PC-3 (cell line): ENCODE measurements at regions not wholly inside any gene's neighbourhood (a gene's known extent, or its start where the extent isn't known, plus 50 kb on each side); places are given as distances from the start of the nearest gene placed in this dataset.
A peak's percentile ranks its signal among the peaks of the same experiment; 100 is the strongest.

Experiments
- ATAC-seq: fragments of 200-7000 bp; cut with Tn5 transposase; 2 replicates; pipeline ENCODE4 v1.9.1; 2020; ENCODE audit warnings: mild to moderate bottlenecking, moderate library complexity
- BruUV-seq: library from RNA; stranded (reverse); fragments of 400-500 nt; replicated peaks from 2 replicates; lab custom pipeline; 2021; lab: Mats Ljungman, UMichigan
- CTCF ChIA-PET: fragments of 300-600 bp; sonication (Branson Sonifier 250); formaldehyde crosslinking; loops from one replicate; lab custom pipeline; 2022; ENCODE audit warnings: antibody characterized with exemption; lab: Charles Lee
- POLR2A ChIA-PET: fragments of 300-600 bp; sonication (Branson Sonifier 250); formaldehyde crosslinking; loops from one replicate; lab custom pipeline; 2022; ENCODE audit warnings: antibody characterized with exemption; ENCODE audit not compliant: unreplicated experiment; lab: Charles Lee
- DNase-seq: peaks from one replicate; pipeline ENCODE4 v3.0.0-alpha.2; 2015
- H2AFZ ChIP-seq: fragments of 300-600 bp; sonication (generic); 2 replicates; pipeline ENCODE4 v1.6.0; 2016; ENCODE audit warnings: antibody characterized with exemption, low read length
- H3F3A ChIP-seq: fragments of 300-600 bp; sonication (generic); one replicate; pipeline ENCODE4 v1.6.0; 2017; ENCODE audit warnings: antibody characterized with exemption, low read length, control low read depth, mild to moderate bottlenecking; ENCODE audit not compliant: unreplicated experiment
- H3K27ac ChIP-seq: fragments of 300-600 bp; sonication (generic); 2 replicates; pipeline ENCODE4 v1.5.1; 2016; ENCODE audit warnings: mild to moderate bottlenecking, low read length
- H3K27me3 ChIP-seq: fragments of 300-600 bp; sonication (generic); 2 replicates; pipeline ENCODE4 v1.6.1; 2016; ENCODE audit warnings: low read length, mixed read lengths
- H3K36me3 ChIP-seq: fragments of 300-600 bp; sonication (generic); 2 replicates; pipeline ENCODE4 v1.6.1; 2016; ENCODE audit warnings: low read depth, mixed run types, low read length, mixed read lengths
- H3K4me1 ChIP-seq: fragments of 300-600 bp; sonication (generic); 2 replicates; pipeline ENCODE4 v1.5.1; 2016; ENCODE audit warnings: low read length; ENCODE audit not compliant: insufficient read depth
- H3K4me2 ChIP-seq: fragments of 300-600 bp; sonication (generic); 2 replicates; pipeline ENCODE4 v1.6.0; 2016; ENCODE audit warnings: low read length
- H3K4me3 ChIP-seq: fragments of 300-600 bp; sonication (generic); 2 replicates; pipeline ENCODE4 v1.5.1; 2016; ENCODE audit warnings: mild to moderate bottlenecking, low read length, mixed read lengths
- H3K79me2 ChIP-seq: fragments of 300-600 bp; sonication (generic); 2 replicates; pipeline ENCODE4 v1.6.1; 2017; ENCODE audit warnings: low read length, mixed read lengths
- H3K9ac ChIP-seq: fragments of 300-600 bp; sonication (generic); 2 replicates; pipeline ENCODE4 v1.6.0; 2016; ENCODE audit warnings: mild to moderate bottlenecking, low read length
- H3K9me2 ChIP-seq: fragments of 300-600 bp; sonication (generic); replicated peaks from 2 replicates; pipeline ENCODE4 v1.6.1; 2016; ENCODE audit warnings: mixed run types, low read length, mixed read lengths
- H3K9me3 ChIP-seq: fragments of 300-600 bp; sonication (generic); 2 replicates; pipeline ENCODE4 v1.6.1; 2016; ENCODE audit warnings: low read length, mixed read lengths
- H4K20me1 ChIP-seq: fragments of 300-600 bp; sonication (generic); 2 replicates; pipeline ENCODE4 v1.6.1; 2016; ENCODE audit warnings: low read length, mixed read lengths
- CTCF ChIP-seq: fragments of 300-600 bp; sonication (generic); conservative IDR thresholded peaks from 2 replicates; pipeline ENCODE4 v1.5.1; 2017; ENCODE audit warnings: antibody characterized with exemption, low read depth, mild to moderate bottlenecking, low read length
- EZH2 ChIP-seq: fragments of 300-600 bp; sonication (generic); IDR thresholded peaks from one replicate; pipeline ENCODE4 v1.6.1; 2017; ENCODE audit warnings: antibody characterized with exemption, mild to moderate bottlenecking, low read length; ENCODE audit not compliant: unreplicated experiment
- EZH2phosphoT487 ChIP-seq: fragments of 300-600 bp; sonication (generic); IDR thresholded peaks from 2 replicates; pipeline ENCODE4 v1.6.1; 2018; ENCODE audit warnings: mild to moderate bottlenecking, antibody characterized with exemption, low read length, borderline replicate concordance
- intact Hi-C: fragments of 100-400 bp; cut with micrococcal nuclease; formaldehyde crosslinking; loops from 2 replicates; pipeline ENCODE4 v1.9.0; 2023

- Histone ChIP-seq H3K9me2 (no peaks in the 10 kb centered on the region), H4K20me1 (no peaks in the 10 kb centered on the region), H3K4me2 (no peak overlapping the region), H2AFZ (no peak overlapping the region), H3K27ac (no peak overlapping the region), H3K9ac (no peak overlapping the region), H3K79me2 (no peaks in the 10 kb centered on the region), H3K4me3 (no peak overlapping the region), H3K36me3 (no peaks in the 10 kb centered on the region), H3F3A (no peaks in the 10 kb centered on the region), H3K4me1 (peaks cover 7% of the 10 kb centered on the region), H3K9me3 (no peaks in the 10 kb centered on the region), H3K27me3 (no peaks in the 10 kb centered on the region)
- ATAC-seq (no peak), DNase-seq (no peak)
- intact Hi-C loops, result no loop called here
- ChIA-PET POLR2A (no interaction called here), CTCF (no interaction called here)
- no TSS peak for BruUV-seq
- no peak for TF ChIP-seq CTCF
Observed at GRCh38 chr5:10834695-10835094, 73.7 kb upstream of the DAP start.

GRCh38 chr5:10832987-10833386 is 72.0 kb upstream of the DAP start:
- Histone ChIP-seq H3K4me2 (peak overlapping the region; percentile 54), H3K79me2 (no peaks in the 10 kb centered on the region), H3K36me3 (no peaks in the 10 kb centered on the region), H3K9ac (no peak overlapping the region), H2AFZ (peak overlapping the region; percentile 67), H4K20me1 (no peaks in the 10 kb centered on the region), H3K27me3 (no peaks in the 10 kb centered on the region), H3K4me1 (peaks cover 7% of the 10 kb centered on the region), H3K9me2 (no peaks in the 10 kb centered on the region), H3K27ac (no peak overlapping the region), H3F3A (no peaks in the 10 kb centered on the region), H3K9me3 (no peaks in the 10 kb centered on the region), H3K4me3 (no peak overlapping the region; the same call in 1 of the 2 replicates)
- no TSS peak for BruUV-seq
- DNase-seq (no peak), ATAC-seq (no peak; the same call in 1 of the 2 replicates)
- intact Hi-C loops, result no loop called here
- ChIA-PET CTCF (interaction anchor here (0.6 to 0.7 kb wide), 2 partner anchors 131 to 138 kb away, joined by 3 to 7 read pairs; no protein-coding TSS in a partner anchor), POLR2A (no interaction called here)
- TF ChIP-seq EZH2phosphoT487, result no peak
- TF ChIP-seq EZH2, result no peak
- no peak for TF ChIP-seq CTCF

GRCh38 chr5:10832421-10832820 is 71.4 kb upstream of the DAP start:
- intact Hi-C loops, result no loop called here
- Histone ChIP-seq H3K4me3 (no peak overlapping the region), H3K36me3 (no peaks in the 10 kb centered on the region), H3K27ac (no peak overlapping the region), H3K9ac (no peak overlapping the region), H3F3A (no peaks in the 10 kb centered on the region), H3K9me3 (no peaks in the 10 kb centered on the region), H4K20me1 (no peaks in the 10 kb centered on the region), H3K79me2 (no peaks in the 10 kb centered on the region), H3K27me3 (no peaks in the 10 kb centered on the region), H2AFZ (no peak overlapping the region), H3K4me1 (peaks cover 7% of the 10 kb centered on the region), H3K9me2 (no peaks in the 10 kb centered on the region), H3K4me2 (no peak overlapping the region)
- ChIA-PET CTCF (no interaction called here), POLR2A (no interaction called here)
- TF ChIP-seq CTCF (no peak), EZH2phosphoT487 (no peak), EZH2 (no peak)
- DNase-seq (no peak), ATAC-seq (no peak)
- no TSS peak for BruUV-seq
